SK-N-SH (cell line): ENCODE measurements at regions not wholly inside any gene's neighbourhood (a gene's known extent, or its start where the extent isn't known, plus 50 kb on each side); places are given as distances from the start of the nearest gene placed in this dataset.

ENCODE experiments used
- CTCF ChIA-PET: fragments of 300-600, 350-600 bp; formaldehyde crosslinking; extraction: SDS; loops from one replicate; lab custom pipeline; 2021; lab: Yijun Ruan, JAX
- POLR2A ChIA-PET: fragments of 350-600 bp; sonication (Branson Sonifier 250); formaldehyde crosslinking; extraction: SDS; loops from one replicate; lab custom pipeline; 2020; ENCODE audit warnings: antibody characterized with exemption, inconsistent platforms; lab: Yijun Ruan, JAX
- DNase-seq: peaks from one replicate; pipeline ENCODE4 v3.0.0; 2012
- H2AFZ ChIP-seq: fragments of 200-600 bp; sonication (generic); 2 replicates; pipeline ENCODE4 v1.8.1; 2016; ENCODE audit warnings: antibody characterized with exemption, mild to moderate bottlenecking, low read depth
- H3F3A ChIP-seq: fragments of 200-600 bp; sonication (generic); replicated peaks from 2 replicates; pipeline ENCODE3; 2016; ENCODE audit warnings: antibody characterized with exemption, mild to moderate bottlenecking; ENCODE audit not compliant: insufficient read depth
- H3K27ac ChIP-seq, 2 experiments: fragments of 200-500 bp in 1 of 2; fragments of 200-600 bp in 1 of 2; sonication (Bioruptor generic) in 1 of 2; sonication (generic), shearing (Covaris generic) in 1 of 2; 2 replicates each; pipeline versions ENCODE4 v1.5.1 to v1.6.1; 2014 to 2016; ENCODE audit warnings: low read depth in 2 of 2, inconsistent platforms in 1 of 2, low read length in 1 of 2, mild to moderate bottlenecking in 1 of 2, mixed read lengths in 1 of 2
- H3K27me3 ChIP-seq: fragments of 200-600 bp; sonication (generic), shearing (Covaris generic); 2 replicates; pipeline ENCODE4 v1.6.1; 2016; ENCODE audit warnings: mixed run types; ENCODE audit not compliant: insufficient read depth
- H3K36me3 ChIP-seq, 2 experiments: fragments of 200-500 bp in 1 of 2; fragments of 200-600 bp in 1 of 2; sonication (Bioruptor generic) in 1 of 2; sonication (generic) in 1 of 2; replicated peaks in 1 of 2; 2 replicates each; pipeline versions ENCODE3 to v1.5.1; 2014 to 2016; ENCODE audit warnings: low read length in 1 of 2, mild to moderate bottlenecking in 1 of 2; ENCODE audit not compliant: insufficient read depth in 2 of 2, control insufficient read depth in 1 of 2
- H3K4me1 ChIP-seq, 2 experiments: fragments of 200-500 bp in 1 of 2; fragments of 200-600 bp in 1 of 2; sonication (Bioruptor generic) in 1 of 2; sonication (generic), shearing (Covaris generic) in 1 of 2; 2 replicates each; pipeline versions ENCODE4 v1.5.1 to v1.6.1; 2014 to 2016; ENCODE audit warnings: low read depth in 1 of 2, low read length in 1 of 2, mixed run types in 1 of 2; ENCODE audit not compliant: insufficient read depth in 2 of 2, control insufficient read depth in 1 of 2
- H3K4me2 ChIP-seq: fragments of 200-600 bp; sonication (generic), shearing (Covaris generic); 2 replicates; pipeline ENCODE4 v1.6.1; 2017; ENCODE audit warnings: mixed run types
- H3K4me3 ChIP-seq, 2 experiments: fragments of 200-500 bp in 1 of 2; fragments of 200-600 bp in 1 of 2; sonication (Bioruptor generic) in 1 of 2; sonication (generic), shearing (Covaris generic) in 1 of 2; 2 replicates each; pipeline versions ENCODE4 v1.5.1 to v1.8.1; 2014 to 2016; ENCODE audit warnings: low read depth in 2 of 2, inconsistent platforms in 1 of 2, low read length in 1 of 2, mild to moderate bottlenecking in 1 of 2, mixed read lengths in 1 of 2, moderate library complexity in 1 of 2
- H3K79me2 ChIP-seq: fragments of 200-600 bp; sonication (generic); 2 replicates; pipeline ENCODE4 v1.8.1; 2017; ENCODE audit warnings: mild to moderate bottlenecking; ENCODE audit not compliant: insufficient read depth
- H3K9ac ChIP-seq: fragments of 200-600 bp; sonication (generic); 2 replicates; pipeline ENCODE4 v1.6.1; 2017; ENCODE audit warnings: mixed run types
- H3K9me2 ChIP-seq: fragments of 200-600 bp; sonication (generic); 2 replicates; pipeline ENCODE4 v1.6.1; 2017; ENCODE audit warnings: mixed run types
- H3K9me3 ChIP-seq: fragments of 200-600 bp; sonication (generic); 2 replicates; pipeline ENCODE4 v1.6.1; 2017; ENCODE audit warnings: mixed run types, mild to moderate bottlenecking, moderate library complexity
- H4K20me1 ChIP-seq: fragments of 200-600 bp; sonication (generic); 2 replicates; pipeline ENCODE4 v1.6.1; 2017; ENCODE audit warnings: mild to moderate bottlenecking, mixed run types; ENCODE audit not compliant: insufficient read depth
- CHD2 ChIP-seq: fragments of 150-350 bp; IDR thresholded peaks from 2 replicates; pipeline ENCODE4 v1.6.1; 2018; ENCODE audit warnings: low read length; ENCODE audit not compliant: partially characterized antibody
- ELF1 ChIP-seq: IDR thresholded peaks from 2 replicates; pipeline ENCODE4 v1.4.0; 2012
- EP300 ChIP-seq, 2 experiments: IDR thresholded peaks; 2 replicates each; pipeline versions ENCODE4 v1.4.0 to v1.6.1; 2012; ENCODE audit warnings: borderline replicate concordance in 1 of 2, low read depth in 1 of 2, low read length in 1 of 2
- FOSL2 ChIP-seq: IDR thresholded peaks from 2 replicates; pipeline ENCODE4 v1.4.0; 2012; ENCODE audit warnings: low read depth, mild to moderate bottlenecking, moderate library complexity, borderline replicate concordance
- FOXM1 ChIP-seq: IDR thresholded peaks from 2 replicates; pipeline ENCODE4 v1.4.0; 2012; ENCODE audit warnings: low read depth, mild to moderate bottlenecking
- JUND ChIP-seq: IDR thresholded peaks from 2 replicates; pipeline ENCODE4 v1.4.0; 2012
- MAX ChIP-seq: IDR thresholded peaks from 2 replicates; pipeline ENCODE4 v1.4.0; 2012; ENCODE audit warnings: low read depth
- MXI1 ChIP-seq: IDR thresholded peaks from 2 replicates; pipeline ENCODE4 v1.6.1; 2012; ENCODE audit warnings: mild to moderate bottlenecking, low read depth, low read length, improper control_type of control experiment
- NFIC ChIP-seq: IDR thresholded peaks from 2 replicates; pipeline ENCODE4 v1.4.0; 2012; ENCODE audit warnings: borderline replicate concordance
- NRF1 ChIP-seq: IDR thresholded peaks from 2 replicates; pipeline ENCODE4 v1.6.1; 2012; ENCODE audit warnings: low read depth, mild to moderate bottlenecking, low read length
- PBX3 ChIP-seq: IDR thresholded peaks from 2 replicates; pipeline ENCODE4; 2012
- POLR2AphosphoS5 ChIP-seq: IDR thresholded peaks from 2 replicates; pipeline ENCODE4 v1.6.1; 2012; ENCODE audit warnings: low read depth, low read length
- RXRA ChIP-seq: IDR thresholded peaks from 2 replicates; pipeline ENCODE4 v1.4.0; 2012; ENCODE audit warnings: low read depth, mild to moderate bottlenecking, borderline replicate concordance
- TCF12 ChIP-seq: IDR thresholded peaks from 2 replicates; pipeline ENCODE4 v1.4.0; 2012
- ZBTB33 ChIP-seq: IDR thresholded peaks from 2 replicates; pipeline ENCODE4 v1.4.0; 2012; ENCODE audit warnings: low read depth, borderline replicate concordance
- WGBS: methylation state at CpG from one replicate; pipeline ENCODE4 v1.1.6; 2017; ENCODE audit warnings: low lambda C conversion rate; 5-methylcytosine and 5-hydroxymethylcytosine counted together
- TF ChIP-seq, protein P1 (sequence below): fragments of 200-600 bp; sonication (generic); IDR thresholded peaks from 2 replicates; pipeline ENCODE4 v1.6.1; 2017; ENCODE audit warnings: antibody characterized with exemption, mild to moderate bottlenecking, moderate library complexity

GRCh38 chr5:34586117-34586885, 69.8 kb upstream of the RAI14 start:
- POLR2A ChIA-PET = no interaction called here
- 45% methylated on average over 13 of the region's 15 CpGs for WGBS

GRCh38 chr5:34587355-34588241, 68.5 kb upstream of the RAI14 start:
- Histone ChIP-seq H3K27ac (peak overlapping the region; percentile 48 to 88; a peak in 3 of 4 replicates), H3K36me3 (no peaks in the 10 kb centered on the region), H3K27me3 (no peaks in the 10 kb centered on the region), H3K9ac (peak overlapping the region; percentile 47), H3K79me2 (no peaks in the 10 kb centered on the region), H3K4me1 (peaks cover 0 to 16% of the 10 kb centered on the region in 2 experiments; a peak in 3 of 4 replicates), H3F3A (peaks cover 7% of the 10 kb centered on the region), H2AFZ (peak overlapping the region; percentile 62), H3K9me2 (no peaks in the 10 kb centered on the region), H3K4me3 (peak overlapping the region in 1 of 2 experiments; percentile 3; a peak in 1 of 4 replicates), H3K4me2 (peak overlapping the region; percentile 18), H4K20me1 (no peaks in the 10 kb centered on the region), H3K9me3 (no peaks in the 10 kb centered on the region)
- 23% methylated on average over 6 of the region's 6 CpGs for whole genome bisulfite sequencing
- ChIA-PET POLR2A (no interaction called here), CTCF (interaction anchor here (0.7 kb wide), 1 partner anchor 653 kb away, joined by 4 read pairs; no protein-coding TSS in a partner anchor)
- no peak for DNase-seq
- TF ChIP-seq ZBTB33 (no peak), MXI1 (no peak), PBX3 (peak; percentile 46), RXRA (no peak), POLR2AphosphoS5 (no peak), FOXM1 (no peak), NFIC (no peak), ELF1 (no peak)
- TF ChIP-seq, protein P1, sequence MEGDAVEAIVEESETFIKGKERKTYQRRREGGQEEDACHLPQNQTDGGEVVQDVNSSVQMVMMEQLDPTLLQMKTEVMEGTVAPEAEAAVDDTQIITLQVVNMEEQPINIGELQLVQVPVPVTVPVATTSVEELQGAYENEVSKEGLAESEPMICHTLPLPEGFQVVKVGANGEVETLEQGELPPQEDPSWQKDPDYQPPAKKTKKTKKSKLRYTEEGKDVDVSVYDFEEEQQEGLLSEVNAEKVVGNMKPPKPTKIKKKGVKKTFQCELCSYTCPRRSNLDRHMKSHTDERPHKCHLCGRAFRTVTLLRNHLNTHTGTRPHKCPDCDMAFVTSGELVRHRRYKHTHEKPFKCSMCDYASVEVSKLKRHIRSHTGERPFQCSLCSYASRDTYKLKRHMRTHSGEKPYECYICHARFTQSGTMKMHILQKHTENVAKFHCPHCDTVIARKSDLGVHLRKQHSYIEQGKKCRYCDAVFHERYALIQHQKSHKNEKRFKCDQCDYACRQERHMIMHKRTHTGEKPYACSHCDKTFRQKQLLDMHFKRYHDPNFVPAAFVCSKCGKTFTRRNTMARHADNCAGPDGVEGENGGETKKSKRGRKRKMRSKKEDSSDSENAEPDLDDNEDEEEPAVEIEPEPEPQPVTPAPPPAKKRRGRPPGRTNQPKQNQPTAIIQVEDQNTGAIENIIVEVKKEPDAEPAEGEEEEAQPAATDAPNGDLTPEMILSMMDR = no peak

More at GRCh38 chr5:34586117-34586885, 69.8 kb upstream of the RAI14 start:
- peak overlapping the region; percentile 62; the same call in 1 of the 2 replicates for H2AFZ ChIP-seq
- peaks cover 0 to 16% of the 10 kb centered on the region in 2 experiments; a peak in 3 of 4 replicates for H3K4me1 ChIP-seq
- no peaks in the 10 kb centered on the region for H4K20me1 ChIP-seq
- H3K9ac ChIP-seq = peak overlapping the region; percentile 47
- no peaks in the 10 kb centered on the region for H3K9me3 ChIP-seq
- H3K4me3 ChIP-seq = no peak overlapping the region
- no peaks in the 10 kb centered on the region for H3K79me2 ChIP-seq
- CTCF ChIA-PET = no interaction called here
- H3K4me2 ChIP-seq = peak overlapping the region; percentile 49
- H3F3A ChIP-seq = peaks cover 10% of the 10 kb centered on the region
- H3K36me3 ChIP-seq = no peaks in the 10 kb centered on the region
- no peak for DNase-seq
- H3K27me3 ChIP-seq = no peaks in the 10 kb centered on the region
- peak overlapping the region; percentile 34 to 88; a peak in 3 of 4 replicates for H3K27ac ChIP-seq
- no peaks in the 10 kb centered on the region for H3K9me2 ChIP-seq
- TF ChIP-seq TCF12 (peak; percentile 47), CHD2 (no peak), FOSL2 (peak; percentile 54; the same call in 1 of the 2 replicates), PBX3 (peak; percentile 68), NRF1 (no peak), MAX (peak; percentile 26; the same call in 1 of the 2 replicates), MXI1 (no peak), EP300 (IDR thresholded peaks at IDR 0.05; ENCODE audit: borderline replicate concordance in 1 of 2, low read depth in 1 of 2, low read length in 1 of 2) (peak in 1 of 2 experiments; percentile 63; a peak in 1 of 4 replicates), JUND (peak; percentile 56), POLR2AphosphoS5 (no peak; the same call in 1 of the 2 replicates)
